ENCODE measurements at regions not wholly inside any gene's neighbourhood (a gene's known extent, or its start where the extent isn't known, plus 50 kb on each side); places are given as distances from the start of the nearest gene placed in this dataset.

GRCh38 chr17:71057448-71057847 is 888.1 kb downstream of the KCNJ2 start:
- Histone ChIP-seq H3K4me1 (ENCODE audit: control insufficient read depth, extremely low read depth, insufficient read depth, low read length) (no peaks in the 10 kb centered on the region), H3K4me3 (replicated peaks in 1 of 3; ENCODE audit: insufficient read depth in 1 of 3, low read depth in 1 of 3, low read length in 3 of 3) (no peak overlapping the region), H3K9ac (replicated peaks; ENCODE audit: extremely low read depth, insufficient read depth, low read length) (no peak overlapping the region), H3K79me2 (ENCODE audit: control insufficient read depth, insufficient read depth, low read length) (no peaks in the 10 kb centered on the region), H3K9me3 (replicated peaks; ENCODE audit: control insufficient read depth, insufficient read depth, low read length) (no peaks in the 10 kb centered on the region), H4K20me1 (replicated peaks; ENCODE audit: control insufficient read depth, extremely low read depth, insufficient read depth, low read length) (no peaks in the 10 kb centered on the region), H3K4me2 (ENCODE audit: insufficient read depth, low read length) (no peak overlapping the region), H3K27ac (ENCODE audit: insufficient read depth, low read depth, low read length) (no peak overlapping the region), H3K27me3 (ENCODE audit: control insufficient read depth in 2 of 2, insufficient read depth in 2 of 2, low read length in 2 of 2) (no peaks in the 10 kb centered on the region), H3K9me1 (replicated peaks; ENCODE audit: control insufficient read depth, extremely low read depth, insufficient read depth, low read length) (no peaks in the 10 kb centered on the region), H2AFZ (ENCODE audit: low read depth, low read length) (no peak overlapping the region), H3K36me3 (ENCODE audit: control insufficient read depth in 2 of 2, extremely low read depth in 1 of 2, insufficient read depth in 2 of 2, low read length in 2 of 2) (no peaks in the 10 kb centered on the region)
- intact Hi-C loops (cut with micrococcal nuclease) (no loop called here), dilution Hi-C loops (cut with MboI; ENCODE audit: extremely low pct_ligation_motif_present, low sequenced_read_pairs) (no loop called here)
- BruUV-seq (replicated peaks): no TSS peak
- ChIA-PET POLR2A (no interaction called here), CTCF (no interaction called here)
- DNase-seq (ENCODE audit: low read depth, low spot score) (no peak), FAIRE-seq (no peak)
- TF ChIP-seq GATA2 (IDR thresholded peaks at IDR 0.05; ENCODE audit: insufficient read depth, insufficient read length, low read depth, low read length) (no peak), POLR2AphosphoS5 (IDR thresholded peaks at IDR 0.05; ENCODE audit: insufficient read depth, low read depth, low read length) (no peak), CTCF (IDR thresholded peaks at IDR 0.05; ENCODE audit: extremely low read depth in 1 of 2, insufficient read depth in 1 of 2, low read depth in 1 of 2, low read length in 2 of 2) (no peak), POLR2A (IDR thresholded peaks at IDR 0.05; ENCODE audit: low read depth, low read length) (no peak), MAX (IDR thresholded peaks at IDR 0.05; ENCODE audit: insufficient read depth, insufficient read length) (no peak), FOS (IDR thresholded peaks at IDR 0.05; ENCODE audit: borderline replicate concordance, insufficient read depth, low read length) (no peak), EZH2 (IDR thresholded peaks at IDR 0.05; ENCODE audit: borderline replicate concordance, low read depth, low read length, severe bottlenecking) (no peak), JUN (IDR thresholded peaks at IDR 0.05; ENCODE audit: borderline replicate concordance, insufficient read depth, insufficient read length, low read depth) (no peak), MYC (IDR thresholded peaks at IDR 0.05; ENCODE audit: low read depth, low read length) (no peak)

Data from endothelial cell of umbilical vein (primary cell).